Vagina (tissue), 2 donors: ENCODE measurements at regions not wholly inside any gene's neighbourhood (a gene's known extent, or its start where the extent isn't known, plus 50 kb on each side); places are given as distances from the start of the nearest gene placed in this dataset.

Source experiments
- POLR2A ChIP-seq, 2 donors: fragments of 450-650 bp; IDR thresholded peaks; one replicate each; pipeline ENCODE4 v1.6.1; 2017; ENCODE audit warnings: antibody characterized with exemption in 2 of 2, mild to moderate bottlenecking in 2 of 2, moderate library complexity in 2 of 2
- POLR2AphosphoS5 ChIP-seq, 2 donors: sonication (generic); formaldehyde crosslinking; IDR thresholded peaks; one replicate each; pipeline ENCODE4 v1.9.0; 2017; ENCODE audit warnings: antibody characterized with exemption in 2 of 2, mild to moderate bottlenecking in 2 of 2, low read depth in 1 of 2; ENCODE audit not compliant: insufficient read depth in 1 of 2
- TF ChIP-seq, protein P1 (sequence below), 3 experiments: fragments of 450-650 bp in 2 of 3; fragments of 200-600 bp in 1 of 3; sonication (generic) in 1 of 3; IDR thresholded peaks; one replicate each; pipeline ENCODE4 v1.5.1; 2017 to 2019; ENCODE audit warnings: antibody characterized with exemption in 3 of 3, mild to moderate bottlenecking in 2 of 3, moderate library complexity in 2 of 3

DNA sequence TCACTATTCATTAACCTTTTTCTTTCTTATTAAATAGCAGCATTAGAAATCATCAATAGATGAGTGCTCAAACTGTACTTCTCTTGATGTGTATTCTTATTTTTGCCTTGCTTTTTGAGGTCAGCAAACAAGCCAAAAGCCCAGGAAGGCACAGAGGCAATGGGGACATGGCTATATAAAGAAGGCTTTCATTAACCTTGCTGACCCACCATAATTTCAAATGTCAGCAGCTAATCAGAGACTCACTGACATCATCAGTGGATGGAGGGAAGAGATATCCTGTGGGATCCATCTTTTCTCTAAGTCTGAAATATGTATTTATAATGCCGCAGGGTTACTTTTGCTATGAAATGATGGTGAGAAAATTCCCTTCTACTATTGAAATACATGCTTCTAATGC, 1162.8 kb upstream of the ACVR2A start:
- TF ChIP-seq, protein P1, sequence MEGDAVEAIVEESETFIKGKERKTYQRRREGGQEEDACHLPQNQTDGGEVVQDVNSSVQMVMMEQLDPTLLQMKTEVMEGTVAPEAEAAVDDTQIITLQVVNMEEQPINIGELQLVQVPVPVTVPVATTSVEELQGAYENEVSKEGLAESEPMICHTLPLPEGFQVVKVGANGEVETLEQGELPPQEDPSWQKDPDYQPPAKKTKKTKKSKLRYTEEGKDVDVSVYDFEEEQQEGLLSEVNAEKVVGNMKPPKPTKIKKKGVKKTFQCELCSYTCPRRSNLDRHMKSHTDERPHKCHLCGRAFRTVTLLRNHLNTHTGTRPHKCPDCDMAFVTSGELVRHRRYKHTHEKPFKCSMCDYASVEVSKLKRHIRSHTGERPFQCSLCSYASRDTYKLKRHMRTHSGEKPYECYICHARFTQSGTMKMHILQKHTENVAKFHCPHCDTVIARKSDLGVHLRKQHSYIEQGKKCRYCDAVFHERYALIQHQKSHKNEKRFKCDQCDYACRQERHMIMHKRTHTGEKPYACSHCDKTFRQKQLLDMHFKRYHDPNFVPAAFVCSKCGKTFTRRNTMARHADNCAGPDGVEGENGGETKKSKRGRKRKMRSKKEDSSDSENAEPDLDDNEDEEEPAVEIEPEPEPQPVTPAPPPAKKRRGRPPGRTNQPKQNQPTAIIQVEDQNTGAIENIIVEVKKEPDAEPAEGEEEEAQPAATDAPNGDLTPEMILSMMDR (IDR thresholded peaks at IDR 0.05): no peak
- TF ChIP-seq POLR2A (IDR thresholded peaks at IDR 0.05) (no peak), POLR2AphosphoS5 (IDR thresholded peaks at IDR 0.05; ENCODE audit: insufficient read depth in 1 of 2, low read depth in 1 of 2) (no peak)
